ENCODE measurements at regions not wholly inside any gene's neighbourhood (a gene's known extent, or its start where the extent isn't known, plus 50 kb on each side); places are given as distances from the start of the nearest gene placed in this dataset.

DNA sequence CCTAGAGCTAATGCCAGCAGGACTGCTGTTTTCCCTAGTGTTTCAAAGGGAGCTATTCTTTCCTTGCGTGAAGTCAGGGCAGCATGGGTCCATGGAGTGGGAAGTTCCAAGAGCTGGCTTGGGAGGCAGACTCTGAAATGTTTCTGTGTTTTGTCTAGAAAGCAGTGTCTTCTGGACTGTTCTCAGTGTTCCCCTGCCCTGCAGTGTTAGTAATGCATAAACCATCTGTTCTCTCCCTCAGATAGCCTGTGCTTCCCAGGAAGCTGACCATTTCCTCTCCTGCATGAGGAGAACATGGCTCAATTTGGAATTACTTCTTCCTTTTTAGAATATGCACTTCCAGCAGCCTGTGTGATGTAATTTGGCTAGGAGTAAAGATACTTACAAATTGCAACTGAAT, 116.7 kb upstream of the CXCL13 start:
- TF ChIP-seq EP300 (IDR thresholded peaks at IDR 0.05): no peak
- TF ChIP-seq, protein P1, sequence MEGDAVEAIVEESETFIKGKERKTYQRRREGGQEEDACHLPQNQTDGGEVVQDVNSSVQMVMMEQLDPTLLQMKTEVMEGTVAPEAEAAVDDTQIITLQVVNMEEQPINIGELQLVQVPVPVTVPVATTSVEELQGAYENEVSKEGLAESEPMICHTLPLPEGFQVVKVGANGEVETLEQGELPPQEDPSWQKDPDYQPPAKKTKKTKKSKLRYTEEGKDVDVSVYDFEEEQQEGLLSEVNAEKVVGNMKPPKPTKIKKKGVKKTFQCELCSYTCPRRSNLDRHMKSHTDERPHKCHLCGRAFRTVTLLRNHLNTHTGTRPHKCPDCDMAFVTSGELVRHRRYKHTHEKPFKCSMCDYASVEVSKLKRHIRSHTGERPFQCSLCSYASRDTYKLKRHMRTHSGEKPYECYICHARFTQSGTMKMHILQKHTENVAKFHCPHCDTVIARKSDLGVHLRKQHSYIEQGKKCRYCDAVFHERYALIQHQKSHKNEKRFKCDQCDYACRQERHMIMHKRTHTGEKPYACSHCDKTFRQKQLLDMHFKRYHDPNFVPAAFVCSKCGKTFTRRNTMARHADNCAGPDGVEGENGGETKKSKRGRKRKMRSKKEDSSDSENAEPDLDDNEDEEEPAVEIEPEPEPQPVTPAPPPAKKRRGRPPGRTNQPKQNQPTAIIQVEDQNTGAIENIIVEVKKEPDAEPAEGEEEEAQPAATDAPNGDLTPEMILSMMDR (IDR thresholded peaks at IDR 0.05): no peak
- no peak for TF ChIP-seq POLR2A (IDR thresholded peaks at IDR 0.05)
- TF ChIP-seq POLR2AphosphoS5 (IDR thresholded peaks at IDR 0.05): no peak
